ENCODE measurements at regions not wholly inside any gene's neighbourhood (a gene's known extent, or its start where the extent isn't known, plus 50 kb on each side); places are given as distances from the start of the nearest gene placed in this dataset.
"Not testable (repeated sequence)": the region's sequence is repeated elsewhere in the genome, so short reads cannot be mapped to it uniquely, and the experiment has no call there.

DNA sequence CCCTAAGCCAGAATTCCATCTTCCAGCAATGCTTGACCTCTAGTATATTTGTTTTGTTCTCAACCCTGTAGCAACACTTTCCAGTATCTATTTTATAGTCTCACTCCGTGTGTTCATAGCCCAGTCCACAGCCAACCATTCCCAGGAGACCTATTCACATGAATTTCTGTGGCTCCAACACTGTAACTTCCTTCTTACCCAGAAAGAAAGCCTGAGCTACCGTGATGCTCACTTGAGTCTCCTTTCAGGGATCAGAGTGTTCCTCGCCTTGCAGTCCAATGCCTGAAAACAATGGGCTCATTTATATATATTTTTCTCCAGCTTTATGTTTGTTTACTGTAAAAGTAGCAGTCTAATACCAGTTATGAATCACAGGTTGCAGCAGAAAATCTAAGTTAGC, 645.0 kb upstream of the NOVA1 start:
- no peak for DNase-seq (ENCODE audit: low read depth in 2 of 2)

DNA sequence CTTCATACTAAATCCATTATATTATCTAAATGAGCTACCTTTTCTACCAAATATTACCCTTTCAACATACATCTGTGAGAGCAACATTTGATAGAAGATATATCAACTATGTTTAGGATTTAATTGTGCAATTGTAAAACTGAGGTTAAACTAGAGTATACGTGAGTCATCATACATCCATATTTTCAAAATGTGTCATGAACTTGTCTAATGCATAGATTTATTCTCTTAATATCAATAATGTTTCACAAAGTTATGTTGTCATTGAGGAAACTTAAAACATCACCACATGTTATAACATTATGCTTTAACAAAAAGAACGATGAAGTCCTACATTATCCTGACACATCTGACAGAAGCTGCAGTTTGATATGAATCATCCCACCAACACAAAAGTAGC, 645.5 kb upstream of the NOVA1 start:
- DNase-seq (ENCODE audit: low read depth in 2 of 2) = peak; percentile 12 to 19

DNA sequence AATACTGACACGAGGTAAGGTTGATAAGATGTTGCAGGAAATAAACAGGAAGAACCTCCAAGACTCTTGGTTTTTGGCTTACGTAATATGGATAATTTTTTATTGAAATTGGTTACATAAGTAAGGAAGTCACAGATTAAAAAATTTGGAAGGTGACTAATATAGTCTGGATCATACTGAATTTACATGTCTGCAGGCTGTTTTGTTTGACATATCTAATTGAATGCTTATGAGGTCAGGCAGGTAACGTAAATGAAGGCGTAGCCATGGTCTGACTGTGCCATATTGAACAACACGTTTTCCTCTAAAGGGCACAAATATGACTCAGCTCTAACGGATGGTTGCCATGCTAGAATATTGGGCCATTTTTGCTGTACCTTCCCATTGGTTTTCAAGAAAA, 648.1 kb upstream of the NOVA1 start:
- no peak for DNase-seq (ENCODE audit: low read depth in 2 of 2)

DNA sequence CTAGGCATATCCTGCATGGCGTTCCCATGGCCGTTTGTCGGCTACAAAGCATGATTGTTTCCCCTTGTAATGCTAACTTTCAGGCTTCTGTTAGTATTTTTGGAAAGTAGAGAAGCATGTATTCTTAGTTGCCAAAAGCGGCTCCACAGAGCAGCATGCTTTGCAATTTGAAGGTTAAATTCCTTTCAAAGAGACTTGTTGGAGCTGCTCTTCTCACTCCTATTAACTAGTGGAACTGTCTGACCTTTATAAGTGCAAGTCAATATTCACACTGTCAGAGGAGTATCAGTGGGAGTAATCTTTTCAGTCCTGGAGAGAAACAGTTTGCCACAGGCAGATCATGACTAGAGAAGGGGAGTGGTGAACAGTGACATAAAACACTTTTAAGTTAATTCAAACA, 656.1 kb upstream of the NOVA1 start:
- no peak for DNase-seq (ENCODE audit: low read depth in 2 of 2)

DNA sequence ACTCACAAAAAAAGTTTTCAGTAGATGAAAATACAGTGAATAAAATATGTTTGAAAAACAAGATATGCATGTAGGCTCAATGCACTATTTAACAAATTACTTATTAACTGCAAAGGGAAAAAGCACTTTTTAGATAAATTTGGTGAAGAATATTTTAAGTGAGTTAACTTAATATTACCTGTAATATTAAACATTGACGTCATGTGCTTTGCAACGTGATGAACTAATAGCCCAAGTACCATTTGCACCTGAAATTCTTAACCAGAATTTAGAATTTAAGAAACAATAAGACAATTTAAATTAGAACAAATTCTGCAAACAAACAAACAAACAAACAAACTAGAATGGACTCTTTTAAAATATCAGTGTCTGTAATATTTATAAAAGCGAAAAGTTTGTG, 659.0 kb upstream of the NOVA1 start:
- DNase-seq (ENCODE audit: low read depth in 2 of 2) = no peak

DNA sequence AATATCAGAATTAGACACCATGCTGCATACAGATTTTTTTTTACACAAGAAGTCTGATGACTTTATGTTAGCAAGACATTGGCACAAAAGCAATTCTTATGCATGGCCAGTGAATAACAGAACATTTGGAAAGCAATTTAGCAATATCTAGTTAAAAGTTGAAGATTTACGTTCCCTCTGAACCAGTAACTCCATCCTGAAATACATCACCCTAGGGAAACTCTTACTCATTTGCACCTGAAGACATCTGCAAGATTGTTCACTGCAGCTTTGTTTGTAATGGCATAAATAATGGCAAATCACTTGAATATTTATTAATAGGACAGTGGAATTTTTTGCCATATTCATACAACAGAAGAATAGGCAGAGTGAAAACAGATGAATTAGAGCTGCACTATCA, 670.0 kb upstream of the NOVA1 start:
- no peak for DNase-seq (ENCODE audit: low read depth in 2 of 2)

DNA sequence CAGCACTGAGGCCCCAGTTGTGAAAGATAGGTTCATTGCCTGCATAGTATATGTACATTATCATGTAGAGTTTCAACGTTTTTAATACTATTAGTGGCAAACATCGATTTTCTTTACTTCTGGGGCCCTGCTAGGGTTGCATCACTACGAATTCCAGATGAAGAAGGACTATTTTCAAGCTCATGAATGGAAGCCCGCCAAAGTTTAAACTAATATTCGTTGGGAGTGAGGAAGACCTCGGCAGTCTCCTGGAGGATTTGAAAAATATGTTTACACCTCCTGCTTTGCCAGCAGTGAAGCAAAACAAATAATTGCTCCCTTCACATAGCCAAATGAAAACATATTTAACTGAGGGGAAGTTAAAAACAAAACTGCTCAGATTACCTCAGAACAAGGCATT, 672.9 kb upstream of the NOVA1 start:
- DNase-seq (ENCODE audit: low read depth in 2 of 2) = no peak

DNA sequence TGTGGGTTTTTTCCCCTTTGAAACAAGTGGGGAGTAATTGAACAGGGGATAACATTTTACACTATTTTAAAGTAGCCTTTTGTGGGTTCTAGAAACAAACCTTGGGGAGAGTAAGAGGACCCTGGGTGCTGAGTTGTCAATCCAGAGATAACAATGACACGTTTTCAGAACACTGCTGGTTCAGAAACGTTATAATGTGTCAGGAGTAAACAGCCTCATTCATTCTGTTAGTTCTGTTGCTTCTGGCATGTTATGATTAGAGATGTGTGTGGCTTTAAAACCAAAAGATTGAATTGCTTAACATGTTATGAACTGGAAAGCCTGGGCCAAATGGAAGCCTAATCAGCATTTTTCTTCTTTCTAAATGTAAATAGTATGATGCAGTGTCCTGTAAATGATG, 680.5 kb upstream of the NOVA1 start:
- DNase-seq (ENCODE audit: low read depth in 2 of 2) = no peak

DNA sequence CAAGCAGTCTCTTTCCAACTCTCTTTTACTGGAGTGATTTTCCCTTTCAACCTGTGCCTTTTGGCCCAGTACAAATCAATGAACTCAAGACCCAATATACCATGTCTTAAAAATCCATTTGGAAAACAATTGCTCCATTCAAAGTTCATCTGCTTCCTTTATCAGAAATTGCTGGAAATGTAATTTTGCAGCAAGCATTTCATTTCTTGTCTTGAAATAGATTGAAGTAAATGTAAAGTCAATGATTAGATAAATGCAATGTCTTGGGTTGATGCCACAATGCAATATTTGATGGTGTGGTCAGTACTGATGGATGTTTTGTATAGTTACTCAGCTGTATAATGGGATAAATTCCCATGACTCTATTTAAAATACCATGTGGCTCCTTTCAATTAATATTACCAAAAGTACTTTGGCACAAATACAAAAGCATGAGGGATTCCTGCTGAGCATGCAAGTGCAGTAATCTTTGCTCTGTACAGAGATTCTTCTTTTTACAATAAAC, 707.7 kb upstream of the NOVA1 start:
- DNase-seq (ENCODE audit: low read depth in 2 of 2) = no peak

DNA sequence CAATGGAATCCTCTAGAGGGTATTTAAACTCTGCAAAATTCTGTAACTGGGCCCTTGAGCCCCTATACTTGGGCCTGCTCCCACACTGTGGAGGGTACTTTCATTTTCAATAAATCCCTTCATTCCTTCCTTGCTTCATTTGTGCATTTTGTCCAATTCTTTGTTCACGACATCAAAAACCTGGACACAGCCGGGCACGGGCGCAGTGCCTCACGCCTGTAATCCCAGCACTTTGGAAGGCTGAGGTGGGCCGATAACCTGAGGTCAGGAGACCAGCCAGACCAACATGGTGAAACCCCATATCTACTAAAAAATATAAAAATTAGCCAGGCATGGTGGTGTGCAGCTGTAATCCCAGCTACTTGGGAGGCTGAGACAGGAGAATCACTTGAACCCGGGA, 714.9 kb upstream of the NOVA1 start:
- DNase-seq (ENCODE audit: low read depth in 2 of 2) = not testable (repeated sequence)

DNA sequence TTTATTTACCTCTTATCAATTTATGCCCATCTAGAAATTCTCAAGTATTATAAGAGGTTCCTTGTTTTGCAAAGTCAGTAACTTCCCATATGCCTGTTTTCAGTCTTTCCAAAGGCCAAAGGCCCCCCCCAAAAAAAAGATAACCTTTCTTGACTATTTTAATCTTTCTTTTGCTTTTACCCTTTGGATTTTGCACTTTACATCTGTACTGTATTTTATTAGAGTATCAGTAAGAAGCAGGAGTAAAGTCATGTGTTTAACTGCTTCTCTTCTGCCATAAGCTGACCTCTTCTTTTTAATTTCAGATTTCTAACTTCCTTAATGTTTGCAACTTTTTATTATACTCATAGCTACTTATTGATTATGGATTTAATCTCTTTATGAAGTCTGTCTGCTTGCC, 716.4 kb upstream of the NOVA1 start:
- no peak for DNase-seq (ENCODE audit: low read depth in 2 of 2)

DNA sequence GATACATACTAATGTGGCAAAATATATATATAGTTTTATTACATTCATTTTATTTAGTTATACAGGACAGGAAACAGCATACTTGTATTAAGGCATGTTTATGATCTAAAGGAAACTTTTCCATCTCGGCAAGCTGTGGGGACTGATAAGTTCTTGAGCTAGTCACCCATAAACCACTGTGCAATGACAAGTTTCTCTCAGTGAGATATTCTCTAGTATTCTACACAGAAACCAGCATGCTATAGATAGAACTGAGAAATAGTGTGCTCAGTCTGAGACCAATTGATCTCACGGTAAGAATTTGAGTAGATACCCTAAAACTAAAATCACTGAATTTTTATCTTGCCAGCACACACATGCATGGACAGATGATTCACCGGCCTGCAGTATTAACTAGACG, 717.6 kb upstream of the NOVA1 start:
- no peak for DNase-seq (ENCODE audit: low read depth in 2 of 2)

DNA sequence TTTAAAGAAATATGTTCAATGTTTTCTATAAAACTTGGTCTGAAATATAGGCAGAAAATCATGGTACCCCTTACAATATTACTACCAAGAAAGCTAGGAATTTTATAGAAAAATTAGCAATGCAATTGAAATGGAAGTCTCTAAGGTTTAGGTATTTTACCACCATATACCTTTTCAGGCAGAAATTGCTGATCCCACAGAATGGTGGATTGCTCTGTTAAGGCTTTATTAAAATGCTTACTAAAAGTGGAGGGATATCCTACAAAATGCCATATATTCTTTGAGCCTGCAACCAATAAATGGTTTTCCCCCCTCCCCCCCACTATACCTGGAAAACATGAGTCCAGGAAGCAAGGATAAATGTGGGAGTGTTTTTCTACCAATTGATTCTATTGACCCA, 718.1 kb upstream of the NOVA1 start:
- no peak for DNase-seq (ENCODE audit: low read depth in 2 of 2)

DNA sequence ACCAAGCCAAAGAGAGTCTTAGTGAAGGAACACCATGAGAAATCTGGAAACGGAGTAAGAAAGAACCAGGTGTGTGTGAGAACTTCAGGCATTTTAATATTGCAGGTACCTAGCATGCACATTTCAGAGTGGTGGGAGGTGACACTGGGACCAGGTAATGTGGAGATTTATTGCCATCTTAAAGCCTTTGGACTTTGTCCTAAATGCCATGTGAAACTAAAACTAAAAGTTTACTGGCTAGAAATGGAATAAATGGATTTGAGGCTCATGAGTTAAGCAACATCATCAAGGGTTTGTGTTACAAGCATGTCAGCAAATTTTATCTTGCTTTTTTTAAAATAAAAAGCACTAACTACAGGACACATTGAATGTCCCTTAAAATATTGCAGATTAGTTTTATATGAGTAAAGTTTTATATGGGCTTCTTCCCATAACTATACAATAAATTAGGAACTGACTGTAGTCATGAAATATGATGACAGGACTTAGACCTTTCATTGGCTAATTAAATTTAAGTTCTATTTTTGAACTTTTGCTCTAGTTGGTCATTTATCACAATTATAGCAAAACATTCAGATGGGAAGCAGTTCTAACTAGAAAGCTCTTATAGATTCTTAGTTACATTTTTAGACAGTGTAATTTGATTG, 721.1 kb upstream of the NOVA1 start:
- no peak for DNase-seq (ENCODE audit: low read depth in 2 of 2)

DNA sequence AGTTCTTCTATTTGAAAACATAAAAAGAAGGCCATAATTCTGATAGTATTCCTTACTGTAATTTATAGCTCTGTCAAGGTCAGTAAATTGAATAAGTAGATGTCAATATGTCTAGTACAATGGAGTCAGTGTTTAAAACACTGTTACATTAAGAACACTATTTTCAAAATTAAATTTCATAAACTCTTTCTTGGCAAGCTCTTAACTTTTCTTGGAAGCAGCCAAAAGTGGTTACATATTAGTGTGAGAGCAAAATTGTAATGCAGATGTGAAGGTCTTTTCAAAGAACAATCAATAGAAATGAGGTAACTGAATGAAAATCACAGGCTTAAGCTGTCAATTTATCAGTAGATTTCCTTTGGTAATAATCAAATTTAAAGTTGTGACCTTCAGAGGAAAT, 722.4 kb upstream of the NOVA1 start:
- DNase-seq (ENCODE audit: low read depth in 2 of 2) = no peak

DNA sequence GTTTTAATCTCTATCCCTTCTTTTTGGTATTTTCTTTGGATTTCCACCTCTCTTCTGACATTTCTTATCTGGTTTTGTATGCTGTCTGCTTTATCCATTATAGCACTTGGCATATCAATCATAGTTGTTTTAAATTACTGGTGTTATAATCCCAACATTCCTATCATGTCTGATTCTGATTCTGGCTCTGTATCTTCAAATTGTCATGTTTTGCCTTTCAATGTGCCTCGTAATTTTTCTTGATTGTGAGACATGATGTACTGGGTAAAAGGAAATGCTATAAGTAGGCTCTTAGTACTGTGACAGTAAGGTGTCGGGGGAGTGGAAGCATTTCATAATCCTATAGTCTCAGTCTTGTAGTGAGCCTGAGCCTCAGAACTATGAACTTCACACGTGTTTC, 729.3 kb upstream of the NOVA1 start:
- no peak for DNase-seq (ENCODE audit: low read depth in 2 of 2)

DNA sequence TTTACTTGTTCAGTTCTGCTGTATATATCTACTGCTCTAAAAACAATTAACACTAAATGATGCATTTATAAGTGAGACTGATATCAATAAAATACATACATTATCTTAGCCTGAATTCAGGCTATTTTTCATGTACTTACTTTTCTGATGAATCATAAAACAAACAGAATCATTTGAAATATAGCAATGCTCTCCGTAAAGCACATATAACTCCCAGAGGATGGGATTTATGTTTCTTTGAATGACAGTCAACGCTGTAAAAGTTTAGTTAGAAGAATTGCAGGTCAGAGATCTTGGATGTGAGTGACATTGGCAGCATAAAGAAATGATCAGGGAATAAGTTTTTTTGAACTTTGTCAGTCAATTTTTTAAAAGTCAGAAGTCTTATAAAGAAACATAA, 740.2 kb upstream of the NOVA1 start:
- DNase-seq (ENCODE audit: low read depth in 2 of 2) = no peak

DNA sequence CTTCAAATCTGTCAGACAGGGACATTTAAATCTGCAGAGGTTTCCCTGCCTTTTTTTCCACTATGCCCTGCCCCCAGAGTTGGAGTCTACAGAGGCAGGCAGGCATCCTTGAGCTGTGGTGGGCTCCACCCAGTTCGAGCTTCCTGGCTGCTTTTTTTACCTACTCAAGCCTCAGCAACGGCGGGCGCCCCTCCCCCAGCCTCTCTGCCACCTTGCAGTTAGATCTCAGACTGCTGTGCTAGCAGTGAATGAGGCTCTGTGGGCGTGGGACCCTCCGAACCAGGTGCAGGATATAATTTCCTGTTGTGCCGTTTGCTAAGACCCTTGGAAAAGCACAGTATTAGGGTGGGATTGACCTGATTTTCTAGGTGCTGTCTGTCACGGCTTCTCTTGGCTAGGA, 765.2 kb upstream of the NOVA1 start:
- not testable (repeated sequence) for DNase-seq (ENCODE audit: low read depth in 2 of 2)

DNA sequence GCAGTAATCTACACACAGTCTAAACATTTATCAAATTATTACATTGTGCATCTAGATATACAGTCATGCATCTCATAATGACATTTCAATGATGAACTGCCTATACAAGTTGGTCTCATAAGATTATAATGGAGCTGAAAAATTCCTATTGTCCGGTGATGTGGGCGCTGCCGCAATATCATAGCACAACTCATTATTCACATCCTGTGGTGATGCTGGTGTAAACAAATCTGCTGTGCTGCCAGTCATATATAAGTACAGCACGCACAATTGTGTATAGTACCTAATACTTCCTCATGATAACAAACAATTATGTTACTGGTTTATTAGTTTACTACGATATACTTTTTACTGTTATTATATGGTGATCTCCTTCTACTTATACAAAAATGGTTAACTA, 768.8 kb upstream of the NOVA1 start:
- DNase-seq (ENCODE audit: low read depth in 2 of 2) = no peak

DNA sequence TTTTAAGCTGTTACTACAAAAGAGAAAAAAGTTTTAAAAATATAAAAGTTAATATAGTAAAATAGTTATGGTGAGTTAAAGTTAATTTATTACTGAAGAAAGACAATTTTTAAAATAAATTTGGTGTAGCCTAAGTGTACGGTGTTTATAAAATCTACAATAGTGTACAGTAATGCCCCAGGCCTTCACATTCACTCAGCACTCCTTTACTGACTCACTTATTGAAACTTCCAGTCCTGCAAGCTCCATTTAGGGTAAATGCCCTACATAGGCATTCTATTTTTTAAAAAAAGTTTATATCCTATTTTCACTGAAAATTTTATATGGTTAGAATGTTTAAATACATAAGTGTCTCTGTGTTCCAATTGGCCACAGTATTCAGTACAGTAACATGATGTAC, 769.5 kb upstream of the NOVA1 start:
- DNase-seq (ENCODE audit: low read depth in 2 of 2) = no peak

DNA sequence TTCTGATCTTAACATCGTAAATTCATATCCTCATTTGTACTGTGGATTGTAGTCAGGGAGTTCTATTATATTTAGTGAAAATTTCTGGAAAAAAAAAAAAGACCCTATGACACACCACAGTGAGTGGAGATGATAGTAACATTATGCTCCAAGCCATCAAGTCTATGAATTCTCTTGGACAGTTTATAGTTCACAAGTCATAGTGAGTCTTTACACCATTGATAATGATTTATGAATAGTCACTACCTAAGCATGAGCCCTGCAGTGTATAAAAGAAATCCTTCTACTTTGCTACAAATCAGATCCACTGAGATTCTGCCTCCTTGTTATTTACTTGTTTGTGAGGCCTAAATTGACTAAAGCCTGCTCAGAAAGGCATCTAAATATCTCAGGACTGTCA, 772.2 kb upstream of the NOVA1 start:
- DNase-seq (ENCODE audit: low read depth in 2 of 2) = no peak

DNA sequence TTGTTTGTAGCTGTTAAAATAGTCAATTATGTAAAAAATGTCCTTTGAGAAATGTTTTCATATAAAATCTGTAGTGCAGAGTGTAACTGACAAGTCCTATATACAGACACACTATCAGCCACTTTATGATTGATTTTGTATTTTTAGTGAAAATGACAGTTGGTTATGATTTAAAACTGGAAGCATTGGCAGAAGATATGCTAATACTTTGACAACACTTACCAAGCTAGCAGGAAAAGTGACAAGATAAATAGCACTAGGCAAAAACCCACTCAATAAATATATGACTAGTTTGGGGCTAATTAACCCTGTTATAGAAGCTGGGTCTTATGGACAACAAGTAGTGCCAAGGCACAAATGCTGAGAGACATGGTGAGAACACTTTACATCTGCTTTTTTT, 772.9 kb upstream of the NOVA1 start:
- DNase-seq (ENCODE audit: low read depth in 2 of 2) = no peak

DNA sequence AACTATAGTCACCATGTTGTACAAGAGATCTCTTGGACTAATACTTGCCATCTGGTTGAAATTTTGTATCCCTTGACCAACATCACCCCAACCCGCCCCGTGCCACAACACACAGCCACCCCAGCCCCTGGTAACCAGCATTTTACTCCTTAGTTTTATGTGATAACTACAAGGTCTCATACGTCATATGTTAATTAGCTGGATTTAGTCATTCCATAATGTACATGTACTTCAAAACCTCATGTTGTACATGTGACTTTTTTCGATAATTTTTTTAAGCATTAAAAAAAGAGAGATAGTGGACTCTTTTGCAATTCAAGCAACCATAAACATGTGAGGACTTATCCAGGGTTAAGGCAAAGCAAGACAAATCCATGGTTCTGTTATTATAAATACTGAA, 773.4 kb upstream of the NOVA1 start:
- DNase-seq (ENCODE audit: low read depth in 2 of 2) = no peak

DNA sequence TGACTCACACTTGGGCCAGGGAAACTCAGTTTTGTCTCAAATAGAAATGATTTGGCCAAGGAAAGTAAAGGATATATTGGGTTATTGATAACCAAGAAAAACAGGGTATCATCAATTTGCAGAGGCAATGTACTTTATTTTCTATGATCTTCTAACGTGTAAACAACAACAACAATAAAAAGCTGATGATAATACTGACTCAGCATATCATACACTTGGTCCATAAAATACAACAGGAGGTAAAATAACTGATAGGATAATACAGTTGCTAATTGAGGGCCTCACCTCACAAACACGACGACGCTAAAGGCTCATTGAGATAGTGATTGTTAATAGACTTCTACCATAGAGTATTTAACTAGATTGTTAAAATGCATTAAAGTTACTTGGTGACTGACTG, 774.0 kb upstream of the NOVA1 start:
- no peak for DNase-seq (ENCODE audit: low read depth in 2 of 2)
